ENCODE measurements at regions not wholly inside any gene's neighbourhood (a gene's known extent, or its start where the extent isn't known, plus 50 kb on each side); places are given as distances from the start of the nearest gene placed in this dataset.

DNA sequence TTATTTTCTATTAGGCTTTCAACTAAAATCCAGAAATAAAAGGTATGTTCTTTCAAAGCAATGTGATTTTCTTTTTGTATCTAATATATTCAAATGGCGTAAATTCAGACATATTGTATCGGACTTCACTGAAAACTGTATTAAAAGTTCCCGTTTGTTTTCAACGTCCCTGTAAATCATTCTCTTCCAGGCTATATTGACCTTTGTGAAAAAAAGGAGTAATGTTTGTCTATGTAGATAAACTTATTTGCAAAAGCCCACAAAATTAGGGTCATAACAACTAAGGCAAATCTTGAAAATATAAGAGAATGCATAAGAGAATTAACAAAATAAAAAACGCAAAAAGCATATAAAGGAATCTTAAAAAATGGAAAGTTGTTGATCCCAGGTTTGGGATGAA is 1492.4 kb downstream of the AACS start:
- 45 to 52% methylated on average over 5 of the region's 5 CpGs for WGBS, 2 experiments (ENCODE audit: low coverage in 1 of 2, low lambda C conversion rate in 2 of 2, missing lambda C conversion rate in 2 of 2)
- no peak for DNase-seq
- Histone ChIP-seq H3K4me2 (ENCODE audit: unreplicated experiment) (no peak overlapping the region), H3K79me2 (ENCODE audit: insufficient read depth) (no peaks in the 10 kb centered on the region), H3K4me1 (ENCODE audit: insufficient read depth) (no peaks in the 10 kb centered on the region), H3K27ac (no peak overlapping the region), H3K27me3 (replicated peaks; ENCODE audit: insufficient read depth) (no peaks in the 10 kb centered on the region), H3F3A (ENCODE audit: insufficient read depth) (no peaks in the 10 kb centered on the region), H3K4me3 (no peak overlapping the region), H3K9me2 (ENCODE audit: insufficient read depth) (no peaks in the 10 kb centered on the region), H4K20me1 (ENCODE audit: insufficient read depth) (no peaks in the 10 kb centered on the region), H2AFZ (no peak overlapping the region), H3K9me3 (ENCODE audit: low read depth) (no peaks in the 10 kb centered on the region), H3K36me3 (ENCODE audit: low read depth) (no peaks in the 10 kb centered on the region), H3K9ac (no peak overlapping the region)
- TF ChIP-seq EZH2 (IDR thresholded peaks at IDR 0.05; ENCODE audit: insufficient read depth, poor library complexity, severe bottlenecking) = no peak
- TF ChIP-seq EZH2phosphoT487 (IDR thresholded peaks at IDR 0.05; ENCODE audit: insufficient read depth, low read depth) = no peak
- in situ Hi-C loops (cut with MboI) = no loop called here

DNA sequence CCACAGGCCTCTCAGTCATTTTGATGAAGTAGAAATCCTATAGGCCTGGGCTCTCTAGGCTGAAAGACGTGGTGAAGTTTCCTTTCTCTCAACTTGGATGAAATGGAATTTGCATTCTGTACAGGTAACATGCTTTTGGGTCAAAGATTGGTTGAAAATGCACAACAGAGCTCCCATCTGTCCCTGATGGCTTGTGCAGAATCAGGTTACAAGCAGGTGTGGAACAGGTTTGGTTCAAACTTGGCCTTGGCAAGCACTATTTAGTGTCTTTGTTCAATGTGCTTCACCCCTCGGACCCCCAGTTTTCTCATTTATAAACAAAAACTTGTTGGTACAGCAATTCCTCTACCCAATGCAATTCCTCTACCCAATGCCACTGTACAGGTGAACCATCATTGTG is 1493.0 kb downstream of the AACS start:
- Histone ChIP-seq H3K9ac (no peak overlapping the region), H3K36me3 (ENCODE audit: low read depth) (no peaks in the 10 kb centered on the region), H4K20me1 (ENCODE audit: insufficient read depth) (no peaks in the 10 kb centered on the region), H3K9me3 (ENCODE audit: low read depth) (no peaks in the 10 kb centered on the region), H3K4me2 (ENCODE audit: unreplicated experiment) (no peak overlapping the region), H2AFZ (no peak overlapping the region), H3F3A (ENCODE audit: insufficient read depth) (no peaks in the 10 kb centered on the region), H3K27ac (no peak overlapping the region), H3K79me2 (ENCODE audit: insufficient read depth) (no peaks in the 10 kb centered on the region), H3K4me3 (no peak overlapping the region), H3K27me3 (replicated peaks; ENCODE audit: insufficient read depth) (no peaks in the 10 kb centered on the region), H3K4me1 (ENCODE audit: insufficient read depth) (no peaks in the 10 kb centered on the region), H3K9me2 (ENCODE audit: insufficient read depth) (no peaks in the 10 kb centered on the region)
- WGBS, 2 experiments (ENCODE audit: low coverage in 1 of 2, low lambda C conversion rate in 2 of 2, missing lambda C conversion rate in 2 of 2) = 0 to 7% methylated on average over 2 of the region's 2 CpGs
- TF ChIP-seq EZH2phosphoT487 (IDR thresholded peaks at IDR 0.05; ENCODE audit: insufficient read depth, low read depth) (no peak), EZH2 (IDR thresholded peaks at IDR 0.05; ENCODE audit: insufficient read depth, poor library complexity, severe bottlenecking) (no peak)
- DNase-seq = no peak
- in situ Hi-C loops (cut with MboI) = no loop called here

DNA sequence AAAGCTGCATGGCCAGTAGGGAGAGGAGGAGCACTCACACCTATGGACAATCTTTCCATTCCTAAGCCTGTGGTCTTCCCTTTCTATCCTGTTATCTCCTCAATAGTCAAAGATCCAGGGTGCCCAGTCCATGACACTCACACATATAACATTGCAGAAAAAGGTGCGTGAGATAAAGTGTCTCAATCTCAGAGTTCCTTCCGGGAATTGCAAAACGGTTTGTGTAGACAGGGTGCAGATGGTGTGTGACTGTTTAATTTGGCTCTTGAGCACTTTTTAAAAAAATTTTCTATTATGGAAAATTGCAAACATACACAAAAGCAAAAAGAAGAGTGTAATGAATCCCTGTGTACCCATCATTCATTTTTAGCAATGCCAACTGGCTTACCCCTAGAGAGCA is 1493.6 kb downstream of the AACS start:
- Histone ChIP-seq H3F3A (ENCODE audit: insufficient read depth) (no peaks in the 10 kb centered on the region), H2AFZ (no peak overlapping the region), H3K9me2 (ENCODE audit: insufficient read depth) (no peaks in the 10 kb centered on the region), H3K79me2 (ENCODE audit: insufficient read depth) (no peaks in the 10 kb centered on the region), H3K4me3 (no peak overlapping the region), H3K27ac (no peak overlapping the region), H3K36me3 (ENCODE audit: low read depth) (no peaks in the 10 kb centered on the region), H3K4me1 (ENCODE audit: insufficient read depth) (no peaks in the 10 kb centered on the region), H4K20me1 (ENCODE audit: insufficient read depth) (no peaks in the 10 kb centered on the region), H3K9ac (no peak overlapping the region), H3K4me2 (ENCODE audit: unreplicated experiment) (no peak overlapping the region), H3K27me3 (replicated peaks; ENCODE audit: insufficient read depth) (no peaks in the 10 kb centered on the region), H3K9me3 (ENCODE audit: low read depth) (no peaks in the 10 kb centered on the region)
- no peak for DNase-seq
- in situ Hi-C loops (cut with MboI) = no loop called here
- no peak for TF ChIP-seq EZH2phosphoT487 (IDR thresholded peaks at IDR 0.05; ENCODE audit: insufficient read depth, low read depth)
- TF ChIP-seq EZH2 (IDR thresholded peaks at IDR 0.05; ENCODE audit: insufficient read depth, poor library complexity, severe bottlenecking) = no peak
- 21 to 24% methylated on average over 3 of the region's 3 CpGs for WGBS, 2 experiments (ENCODE audit: low coverage in 1 of 2, low lambda C conversion rate in 2 of 2, missing lambda C conversion rate in 2 of 2)

DNA sequence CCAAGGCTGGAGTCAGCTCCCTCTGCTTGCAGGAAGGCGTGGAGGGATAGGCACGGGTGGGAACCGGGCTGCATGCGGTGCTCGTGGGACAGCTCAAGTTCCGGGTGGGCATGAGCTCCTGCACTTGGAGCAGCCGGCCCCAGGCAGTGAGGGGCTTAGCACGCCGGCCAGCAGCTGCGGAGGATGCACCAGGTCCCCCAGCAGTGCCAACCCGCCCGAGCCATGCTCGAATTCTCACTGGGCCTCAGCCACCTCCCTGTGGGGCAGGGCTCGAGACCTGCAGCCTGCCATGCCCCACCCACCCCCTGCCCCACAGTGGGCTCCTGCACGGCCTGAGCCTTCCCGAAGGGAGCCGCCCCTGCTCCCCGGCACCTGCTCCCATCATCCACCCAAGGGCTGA is 1501.8 kb downstream of the AACS start:
- in situ Hi-C loops (cut with MboI) = no loop called here

DNA sequence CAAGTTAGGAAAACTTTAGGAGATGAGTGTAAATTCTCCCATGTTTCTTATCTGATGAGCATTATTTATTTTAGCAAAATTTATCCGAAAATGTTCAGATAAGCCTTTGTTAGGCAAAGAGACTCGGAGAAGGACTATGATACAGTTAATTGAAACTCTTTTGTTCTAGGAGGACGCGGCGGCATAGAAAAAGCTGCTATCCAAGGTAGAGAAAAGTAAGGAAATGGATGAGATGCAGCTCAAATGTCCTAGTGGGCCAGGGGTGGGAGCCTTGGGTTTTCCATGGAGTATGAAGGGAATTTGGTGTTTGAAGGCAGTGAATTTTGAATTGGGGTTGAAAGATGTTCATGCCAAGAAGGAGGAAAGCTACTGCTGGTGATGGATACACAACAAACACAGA is 1504.5 kb downstream of the AACS start:
- H4K20me1 ChIP-seq (ENCODE audit: insufficient read depth) = no peaks in the 10 kb centered on the region
- no peak overlapping the region for H2AFZ ChIP-seq
- no peak for TF ChIP-seq EZH2 (IDR thresholded peaks at IDR 0.05; ENCODE audit: insufficient read depth, poor library complexity, severe bottlenecking)
- no peaks in the 10 kb centered on the region for H3K27me3 ChIP-seq (replicated peaks; ENCODE audit: insufficient read depth)
- no peaks in the 10 kb centered on the region for H3K9me2 ChIP-seq (ENCODE audit: insufficient read depth)
- H3K9ac ChIP-seq = no peak overlapping the region
- WGBS, 2 experiments (ENCODE audit: low coverage in 1 of 2, low lambda C conversion rate in 2 of 2, missing lambda C conversion rate in 2 of 2) = 14 to 19% methylated on average over 5 of the region's 5 CpGs
- in situ Hi-C loops (cut with MboI) = no loop called here
- H3K4me2 ChIP-seq (ENCODE audit: unreplicated experiment) = no peak overlapping the region
- H3K36me3 ChIP-seq (ENCODE audit: low read depth) = no peaks in the 10 kb centered on the region
- no peaks in the 10 kb centered on the region for H3K79me2 ChIP-seq (ENCODE audit: insufficient read depth)
- no peaks in the 10 kb centered on the region for H3F3A ChIP-seq (ENCODE audit: insufficient read depth)
- DNase-seq = no peak
- H3K9me3 ChIP-seq (ENCODE audit: low read depth) = no peaks in the 10 kb centered on the region
- no peak overlapping the region for H3K27ac ChIP-seq
- H3K4me1 ChIP-seq (ENCODE audit: insufficient read depth) = no peaks in the 10 kb centered on the region
- H3K4me3 ChIP-seq = no peak overlapping the region

More for the DNA sequence above, 1501.8 kb downstream of the AACS start:
- H3K9me2 ChIP-seq (ENCODE audit: insufficient read depth) = no peaks in the 10 kb centered on the region
- H3K9ac ChIP-seq = no peak overlapping the region
- 68 to 71% methylated on average over 14 to 16 of the region's 18 CpGs for WGBS, 2 experiments (ENCODE audit: low coverage in 1 of 2, low lambda C conversion rate in 2 of 2, missing lambda C conversion rate in 2 of 2)
- H3K4me3 ChIP-seq = no peak overlapping the region
- H2AFZ ChIP-seq = no peak overlapping the region
- H3K9me3 ChIP-seq (ENCODE audit: low read depth) = no peaks in the 10 kb centered on the region
- no peak for TF ChIP-seq EZH2phosphoT487 (IDR thresholded peaks at IDR 0.05; ENCODE audit: insufficient read depth, low read depth)
- no peak for TF ChIP-seq EZH2 (IDR thresholded peaks at IDR 0.05; ENCODE audit: insufficient read depth, poor library complexity, severe bottlenecking)
- no peak overlapping the region for H3K27ac ChIP-seq
- H3K79me2 ChIP-seq (ENCODE audit: insufficient read depth) = no peaks in the 10 kb centered on the region
- no peak overlapping the region for H3K4me2 ChIP-seq (ENCODE audit: unreplicated experiment)
- H3F3A ChIP-seq (ENCODE audit: insufficient read depth) = no peaks in the 10 kb centered on the region
- H3K36me3 ChIP-seq (ENCODE audit: low read depth) = no peaks in the 10 kb centered on the region
- no peaks in the 10 kb centered on the region for H3K27me3 ChIP-seq (replicated peaks; ENCODE audit: insufficient read depth)
- DNase-seq = no peak
- H3K4me1 ChIP-seq (ENCODE audit: insufficient read depth) = no peaks in the 10 kb centered on the region
- no peaks in the 10 kb centered on the region for H4K20me1 ChIP-seq (ENCODE audit: insufficient read depth)

Measured in GM23248 (cell line).